A549 (cell line): ENCODE measurements at regions not wholly inside any gene's neighbourhood (a gene's known extent, or its start where the extent isn't known, plus 50 kb on each side); places are given as distances from the start of the nearest gene placed in this dataset.
A peak's percentile ranks its signal among the peaks of the same experiment; 100 is the strongest.

Experiments used
- ATAC-seq, 2 experiments: fragments of 200-7000 bp in 1 of 2; fragments of >200 bp in 1 of 2; cut with Nextera tagmentation in 1 of 2; cut with Tn5 transposase in 1 of 2; 3 replicates each; pipeline versions ENCODE4 v1.8.0 to v1.9.1; 2018 to 2020; ENCODE audit warnings: mild to moderate bottlenecking in 1 of 2, moderate library complexity in 1 of 2
- CTCF ChIA-PET: fragments of 300-600 bp; sonication (Branson Sonifier 250); formaldehyde crosslinking; extraction: SDS; loops from one replicate; lab custom pipeline; 2021; ENCODE audit warnings: antibody characterized with exemption, inconsistent platforms; lab: Yijun Ruan, JAX
- POLR2A ChIA-PET: fragments of 350-600 bp; formaldehyde crosslinking; extraction: SDS; loops from one replicate; lab custom pipeline; 2021; ENCODE audit warnings: antibody characterized with exemption, inconsistent platforms; lab: Yijun Ruan, JAX
- DNase-seq, 2 experiments: peaks; one replicate each; pipeline versions ENCODE4 v3.0.0 to v3.0.0-alpha.2; 2011 to 2016; ENCODE audit warnings: low read depth in 1 of 2, low spot score in 1 of 2
- FAIRE-seq: peaks from 2 replicates; lab custom pipeline; 2011; peaks lifted over from hg19 to GRCh38; lab: Jason Lieb, UNC
- H3K27ac ChIP-seq, 2 experiments: fragments of >200 bp; sonication (Bioruptor Twin); formaldehyde crosslinking; 3 replicates each; pipeline ENCODE4 v1.5.1; 2016 to 2017
- H3K4me1 ChIP-seq: fragments of >200 bp; sonication (Bioruptor Twin); formaldehyde crosslinking; 3 replicates; pipeline ENCODE4 v1.6.1; 2016
- H3K4me2 ChIP-seq: fragments of >200 bp; sonication (Bioruptor Twin); formaldehyde crosslinking; 3 replicates; pipeline ENCODE4 v1.6.1; 2016
- H3K4me3 ChIP-seq: fragments of >200 bp; sonication (Bioruptor Twin); formaldehyde crosslinking; 3 replicates; pipeline ENCODE4 v1.5.1; 2016
- H3K9me3 ChIP-seq: fragments of >200 bp; sonication (Bioruptor Twin); formaldehyde crosslinking; 3 replicates; pipeline ENCODE4 v1.6.1; 2016
- CBX8 ChIP-seq: fragments of 200-600 bp; sonication (generic); IDR thresholded peaks from 2 replicates; pipeline ENCODE4 v1.6.1; 2016
- EHF ChIP-seq: fragments of 250-450 bp; sonication (Bioruptor Pico); IDR thresholded peaks from 2 replicates; pipeline ENCODE4 v1.5.0; 2020; ENCODE audit warnings: mild to moderate bottlenecking
- EHMT2 ChIP-seq: fragments of 200-600 bp; sonication (generic); IDR thresholded peaks from 2 replicates; pipeline ENCODE4 v1.6.1; 2016; ENCODE audit warnings: antibody characterized with exemption, low read depth, mild to moderate bottlenecking, moderate library complexity
- HOXB13 ChIP-seq: fragments of 250-450 bp; sonication (Bioruptor Pico); IDR thresholded peaks from 2 replicates; pipeline ENCODE4 v1.5.0; 2020; ENCODE audit warnings: low read depth, mild to moderate bottlenecking, moderate library complexity
- KDM5A ChIP-seq: fragments of 200-600 bp; sonication (generic); IDR thresholded peaks from 2 replicates; pipeline ENCODE4 v1.6.1; 2016; ENCODE audit warnings: antibody characterized with exemption, mild to moderate bottlenecking
- MAFK ChIP-seq: fragments of 450-650 bp; IDR thresholded peaks from 2 replicates; pipeline ENCODE4 v1.6.1; 2014; ENCODE audit not compliant: partially characterized antibody
- MAZ ChIP-seq: fragments of 150-350 bp; IDR thresholded peaks from 2 replicates; pipeline ENCODE4 v1.6.1; 2014; ENCODE audit warnings: antibody characterized with exemption, low read depth, low read length, borderline replicate concordance
- NFE2L2 ChIP-seq: fragments of 150-350 bp; conservative IDR thresholded peaks from 2 replicates; pipeline ENCODE4 v1.6.1; 2014; ENCODE audit warnings: low read length
- NPAS2 ChIP-seq: fragments of 250-450 bp; sonication (Bioruptor Pico); IDR thresholded peaks from 2 replicates; pipeline ENCODE4 v1.8.0; 2022; ENCODE audit warnings: mild to moderate bottlenecking, moderate library complexity, borderline replicate concordance
- NR3C1 ChIP-seq: fragments of >200 bp; sonication (Bioruptor Twin); formaldehyde crosslinking; IDR thresholded peaks from 3 replicates; pipeline ENCODE4 v1.6.1; 2017
- PHF8 ChIP-seq: fragments of 200-600 bp; sonication (generic); IDR thresholded peaks from 2 replicates; pipeline ENCODE4 v1.6.1; 2016; ENCODE audit warnings: low read depth, mild to moderate bottlenecking, antibody characterized with exemption, moderate library complexity, borderline replicate concordance
- RAD21 ChIP-seq, 2 experiments: fragments of >200 bp in 1 of 2; sonication (Bioruptor Twin) in 1 of 2; formaldehyde crosslinking in 1 of 2; IDR thresholded peaks in 1 of 2; conservative IDR thresholded peaks in 1 of 2; 2 replicates in 1 of 2; 3 replicates in 1 of 2; pipeline ENCODE4 v1.6.1; 2012 to 2018; ENCODE audit warnings: inconsistent platforms in 1 of 2
- RARB ChIP-seq: fragments of 250-450 bp; sonication (Bioruptor Pico); IDR thresholded peaks from 2 replicates; pipeline ENCODE4 v1.8.0; 2021; ENCODE audit warnings: mild to moderate bottlenecking, moderate library complexity
- RCOR1 ChIP-seq: fragments of 150-350 bp; IDR thresholded peaks from 2 replicates; pipeline ENCODE4 v1.6.1; 2014; ENCODE audit warnings: antibody characterized with exemption, low read length, low read depth
- RFX5 ChIP-seq: fragments of 450-650 bp; IDR thresholded peaks from 2 replicates; pipeline ENCODE4 v1.7.1; 2014; ENCODE audit warnings: antibody characterized with exemption, mild to moderate bottlenecking, moderate library complexity
- RNF2 ChIP-seq: fragments of 200-600 bp; sonication (generic); IDR thresholded peaks from 2 replicates; pipeline ENCODE4 v1.6.1; 2016; ENCODE audit warnings: low read depth, mild to moderate bottlenecking, antibody characterized with exemption, moderate library complexity, borderline replicate concordance
- SMC3 ChIP-seq: fragments of >200 bp; sonication (Bioruptor Twin); formaldehyde crosslinking; IDR thresholded peaks from 3 replicates; pipeline ENCODE4 v1.6.1; 2018; ENCODE audit warnings: inconsistent platforms
- ZNF302 ChIP-seq: fragments of 250-450 bp; sonication (Bioruptor Pico); IDR thresholded peaks from 2 replicates; pipeline ENCODE4 v1.9.0; 2021; ENCODE audit warnings: inconsistent platforms, mild to moderate bottlenecking, moderate library complexity
- WGBS: methylation state at CpG from one replicate; pipeline ENCODE4 v1.1.6; 2017; ENCODE audit errors: missing lambda C conversion rate; 5-methylcytosine and 5-hydroxymethylcytosine counted together
- TF ChIP-seq, protein P1 (sequence below): fragments of 450-650 bp; IDR thresholded peaks from 2 replicates; pipeline ENCODE4 v1.6.1; 2014; ENCODE audit warnings: antibody characterized with exemption
- TF ChIP-seq, protein P2 (sequence below): fragments of >200 bp; sonication (Bioruptor Twin); formaldehyde crosslinking; IDR thresholded peaks from 3 replicates; pipeline ENCODE4 v1.5.1; 2016
- TF ChIP-seq, protein P3 (sequence below): IDR thresholded peaks from 2 replicates; pipeline ENCODE4 v1.6.1; 2012; ENCODE audit warnings: low read depth, borderline replicate concordance
- TF ChIP-seq, protein P4 (sequence below): fragments of >200 bp; sonication (Bioruptor Twin); formaldehyde crosslinking; IDR thresholded peaks from 3 replicates; pipeline ENCODE4 v1.6.1; 2016
- TF ChIP-seq, protein P5 (sequence below): IDR thresholded peaks from 2 replicates; pipeline ENCODE4 v1.6.1; 2012

DNA sequence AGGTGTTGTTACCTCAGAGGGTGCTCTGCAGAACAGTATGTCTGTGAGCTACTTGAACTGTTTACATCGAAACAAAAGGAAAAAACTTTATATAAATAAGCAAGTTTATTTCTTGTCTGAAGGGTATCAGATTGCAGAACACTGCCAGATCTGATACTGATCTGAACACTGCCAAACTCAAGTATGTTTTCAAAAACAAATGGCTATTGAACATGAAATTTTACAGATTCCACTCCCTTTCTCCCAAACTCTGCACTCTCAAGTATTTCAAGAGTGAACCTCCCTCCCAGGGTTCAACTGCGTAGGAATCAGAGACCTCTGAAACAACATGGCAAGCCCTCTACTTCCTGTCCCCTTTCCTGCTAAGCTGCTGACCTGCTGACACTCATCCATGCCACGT lies 216.6 kb downstream of the ZNF33B start:
- no peak overlapping the region for H3K4me2 ChIP-seq
- FAIRE-seq, result no peak
- peaks cover 4% of the 10 kb centered on the region; the same call in 2 of the 3 replicates for H3K9me3 ChIP-seq
- TF ChIP-seq CBX8 (no peak), ZNF302 (CRISPR knock-in tag) (no peak), SMC3 (no peak), RCOR1 (no peak), NFE2L2 (no peak), HOXB13 (CRISPR knock-in tag) (no peak), NR3C1 (no peak), RARB (CRISPR knock-in tag) (no peak), NPAS2 (CRISPR knock-in tag) (no peak), MAZ (no peak), RFX5 (no peak), RAD21 (conservative IDR thresholded peaks at IDR 0.05 in 1 of 2, IDR thresholded peaks at IDR 0.05 in 1 of 2) (no peak), EHF (CRISPR knock-in tag) (no peak), EHMT2 (no peak), RNF2 (no peak)
- TF ChIP-seq, protein P1, sequence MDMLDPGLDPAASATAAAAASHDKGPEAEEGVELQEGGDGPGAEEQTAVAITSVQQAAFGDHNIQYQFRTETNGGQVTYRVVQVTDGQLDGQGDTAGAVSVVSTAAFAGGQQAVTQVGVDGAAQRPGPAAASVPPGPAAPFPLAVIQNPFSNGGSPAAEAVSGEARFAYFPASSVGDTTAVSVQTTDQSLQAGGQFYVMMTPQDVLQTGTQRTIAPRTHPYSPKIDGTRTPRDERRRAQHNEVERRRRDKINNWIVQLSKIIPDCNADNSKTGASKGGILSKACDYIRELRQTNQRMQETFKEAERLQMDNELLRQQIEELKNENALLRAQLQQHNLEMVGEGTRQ, result no peak
- TF ChIP-seq, protein P2, sequence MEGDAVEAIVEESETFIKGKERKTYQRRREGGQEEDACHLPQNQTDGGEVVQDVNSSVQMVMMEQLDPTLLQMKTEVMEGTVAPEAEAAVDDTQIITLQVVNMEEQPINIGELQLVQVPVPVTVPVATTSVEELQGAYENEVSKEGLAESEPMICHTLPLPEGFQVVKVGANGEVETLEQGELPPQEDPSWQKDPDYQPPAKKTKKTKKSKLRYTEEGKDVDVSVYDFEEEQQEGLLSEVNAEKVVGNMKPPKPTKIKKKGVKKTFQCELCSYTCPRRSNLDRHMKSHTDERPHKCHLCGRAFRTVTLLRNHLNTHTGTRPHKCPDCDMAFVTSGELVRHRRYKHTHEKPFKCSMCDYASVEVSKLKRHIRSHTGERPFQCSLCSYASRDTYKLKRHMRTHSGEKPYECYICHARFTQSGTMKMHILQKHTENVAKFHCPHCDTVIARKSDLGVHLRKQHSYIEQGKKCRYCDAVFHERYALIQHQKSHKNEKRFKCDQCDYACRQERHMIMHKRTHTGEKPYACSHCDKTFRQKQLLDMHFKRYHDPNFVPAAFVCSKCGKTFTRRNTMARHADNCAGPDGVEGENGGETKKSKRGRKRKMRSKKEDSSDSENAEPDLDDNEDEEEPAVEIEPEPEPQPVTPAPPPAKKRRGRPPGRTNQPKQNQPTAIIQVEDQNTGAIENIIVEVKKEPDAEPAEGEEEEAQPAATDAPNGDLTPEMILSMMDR, result no peak
- TF ChIP-seq, protein P3, sequence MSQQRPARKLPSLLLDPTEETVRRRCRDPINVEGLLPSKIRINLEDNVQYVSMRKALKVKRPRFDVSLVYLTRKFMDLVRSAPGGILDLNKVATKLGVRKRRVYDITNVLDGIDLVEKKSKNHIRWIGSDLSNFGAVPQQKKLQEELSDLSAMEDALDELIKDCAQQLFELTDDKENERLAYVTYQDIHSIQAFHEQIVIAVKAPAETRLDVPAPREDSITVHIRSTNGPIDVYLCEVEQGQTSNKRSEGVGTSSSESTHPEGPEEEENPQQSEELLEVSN, result no peak
- TF ChIP-seq, protein P4, sequence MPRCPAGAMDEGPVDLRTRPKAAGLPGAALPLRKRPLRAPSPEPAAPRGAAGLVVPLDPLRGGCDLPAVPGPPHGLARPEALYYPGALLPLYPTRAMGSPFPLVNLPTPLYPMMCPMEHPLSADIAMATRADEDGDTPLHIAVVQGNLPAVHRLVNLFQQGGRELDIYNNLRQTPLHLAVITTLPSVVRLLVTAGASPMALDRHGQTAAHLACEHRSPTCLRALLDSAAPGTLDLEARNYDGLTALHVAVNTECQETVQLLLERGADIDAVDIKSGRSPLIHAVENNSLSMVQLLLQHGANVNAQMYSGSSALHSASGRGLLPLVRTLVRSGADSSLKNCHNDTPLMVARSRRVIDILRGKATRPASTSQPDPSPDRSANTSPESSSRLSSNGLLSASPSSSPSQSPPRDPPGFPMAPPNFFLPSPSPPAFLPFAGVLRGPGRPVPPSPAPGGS, result no peak
- TF ChIP-seq, protein P5, sequence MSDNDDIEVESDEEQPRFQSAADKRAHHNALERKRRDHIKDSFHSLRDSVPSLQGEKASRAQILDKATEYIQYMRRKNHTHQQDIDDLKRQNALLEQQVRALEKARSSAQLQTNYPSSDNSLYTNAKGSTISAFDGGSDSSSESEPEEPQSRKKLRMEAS, result no peak
- POLR2A ChIA-PET, result no interaction called here
- 0% methylated on average over 3 of the region's 3 CpGs for WGBS
- no peaks in the 10 kb centered on the region for H3K4me1 ChIP-seq
- CTCF ChIA-PET, result interaction anchor here (1.3 kb wide), 1 partner anchor 11 kb away, joined by 3 read pairs; no protein-coding TSS in a partner anchor
- H3K27ac ChIP-seq, result no peak overlapping the region
- H3K4me3 ChIP-seq, result no peak overlapping the region
- DNase-seq, result no peak
- no peak for ATAC-seq

DNA sequence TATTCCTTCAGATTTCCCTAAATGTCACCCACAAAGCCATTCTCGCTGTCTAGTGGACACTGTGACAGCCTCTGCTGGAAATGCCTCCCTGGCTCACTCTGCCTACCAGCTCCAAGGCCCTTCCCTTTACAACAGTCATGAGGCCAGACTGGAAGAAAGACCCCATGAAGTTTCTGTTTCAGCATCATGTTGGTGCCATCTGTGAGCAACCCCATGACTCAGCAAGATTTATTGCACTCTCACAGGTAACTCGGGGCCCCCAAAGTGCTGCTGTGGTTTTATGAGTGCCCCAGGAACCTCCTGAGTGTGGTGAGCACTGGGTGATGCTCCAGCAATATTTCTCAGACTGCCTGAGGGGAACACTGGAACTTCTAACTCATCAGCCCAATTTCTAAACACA lies 218.6 kb downstream of the ZNF33B start:
- no peak for DNase-seq
- H3K4me1 ChIP-seq, result no peaks in the 10 kb centered on the region
- no peak for FAIRE-seq
- WGBS, result 0% methylated on average over 2 of the region's 2 CpGs
- ChIA-PET CTCF (no interaction called here), POLR2A (no interaction called here)
- H3K9me3 ChIP-seq, result peaks cover 4% of the 10 kb centered on the region; the same call in 2 of the 3 replicates
- H3K4me2 ChIP-seq, result no peak overlapping the region
- H3K27ac ChIP-seq, result no peak overlapping the region
- no peak for ATAC-seq
- TF ChIP-seq RCOR1 (no peak), MAFK (peak; percentile 45), KDM5A (no peak), NFE2L2 (peak; percentile 58), PHF8 (no peak)
- TF ChIP-seq, protein P5, result no peak
- no peak overlapping the region for H3K4me3 ChIP-seq
